ENCODE measurements at regions not wholly inside any gene's neighbourhood (a gene's known extent, or its start where the extent isn't known, plus 50 kb on each side); places are given as distances from the start of the nearest gene placed in this dataset.
"Not testable (repeated sequence)": the region's sequence is repeated elsewhere in the genome, so short reads cannot be mapped to it uniquely, and the experiment has no call there.

- Histone ChIP-seq H3K4me3 (ENCODE audit: low read depth, low read length) (no peak overlapping the region), H3K36me3 (no peaks in the 10 kb centered on the region), H3K4me1 (no peaks in the 10 kb centered on the region), H3K27me3 (no peaks in the 10 kb centered on the region), H3K9me3 (no peaks in the 10 kb centered on the region)
- TF ChIP-seq, protein P1, sequence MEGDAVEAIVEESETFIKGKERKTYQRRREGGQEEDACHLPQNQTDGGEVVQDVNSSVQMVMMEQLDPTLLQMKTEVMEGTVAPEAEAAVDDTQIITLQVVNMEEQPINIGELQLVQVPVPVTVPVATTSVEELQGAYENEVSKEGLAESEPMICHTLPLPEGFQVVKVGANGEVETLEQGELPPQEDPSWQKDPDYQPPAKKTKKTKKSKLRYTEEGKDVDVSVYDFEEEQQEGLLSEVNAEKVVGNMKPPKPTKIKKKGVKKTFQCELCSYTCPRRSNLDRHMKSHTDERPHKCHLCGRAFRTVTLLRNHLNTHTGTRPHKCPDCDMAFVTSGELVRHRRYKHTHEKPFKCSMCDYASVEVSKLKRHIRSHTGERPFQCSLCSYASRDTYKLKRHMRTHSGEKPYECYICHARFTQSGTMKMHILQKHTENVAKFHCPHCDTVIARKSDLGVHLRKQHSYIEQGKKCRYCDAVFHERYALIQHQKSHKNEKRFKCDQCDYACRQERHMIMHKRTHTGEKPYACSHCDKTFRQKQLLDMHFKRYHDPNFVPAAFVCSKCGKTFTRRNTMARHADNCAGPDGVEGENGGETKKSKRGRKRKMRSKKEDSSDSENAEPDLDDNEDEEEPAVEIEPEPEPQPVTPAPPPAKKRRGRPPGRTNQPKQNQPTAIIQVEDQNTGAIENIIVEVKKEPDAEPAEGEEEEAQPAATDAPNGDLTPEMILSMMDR (IDR thresholded peaks at IDR 0.05; ENCODE audit: low read depth, low read length) = no peak
- no peak for DNase-seq
These were observed 479.5 kb downstream of the PCDH7 start for GRCh38 chr4:31199644-31200043.

- H3K9me3 ChIP-seq; H3K4me1 ChIP-seq; H3K27me3 ChIP-seq; H3K4me3 ChIP-seq (ENCODE audit: low read depth, low read length); H3K36me3 ChIP-seq; DNase-seq: not testable (repeated sequence)
These were observed 481.9 kb downstream of the PCDH7 start for GRCh38 chr4:31202054-31202453.

DNA sequence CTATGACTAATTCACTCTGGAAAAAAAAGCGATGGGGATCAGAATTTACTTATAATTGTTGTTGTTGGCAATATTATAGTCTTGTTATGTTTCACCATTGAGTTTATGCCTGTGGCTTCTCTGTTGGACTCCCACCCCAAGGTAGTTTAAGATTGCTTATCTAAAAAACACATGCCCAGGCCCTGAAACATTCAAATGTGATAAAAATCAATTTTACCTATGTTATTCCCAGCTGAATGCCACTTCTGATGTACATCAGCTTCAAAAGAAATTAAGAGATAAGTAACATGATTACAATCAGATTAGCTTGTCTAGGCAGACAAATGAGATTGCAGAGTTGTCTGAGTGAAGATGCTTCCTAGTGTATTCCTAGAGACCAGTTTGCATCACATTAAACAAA, 484.7 kb downstream of the PCDH7 start:
- TF ChIP-seq, protein P1 (IDR thresholded peaks at IDR 0.05; ENCODE audit: low read depth, low read length) = no peak
- no peaks in the 10 kb centered on the region for H3K9me3 ChIP-seq
- no peaks in the 10 kb centered on the region for H3K36me3 ChIP-seq
- DNase-seq = no peak
- H3K4me3 ChIP-seq (ENCODE audit: low read depth, low read length) = no peak overlapping the region
- H3K4me1 ChIP-seq = peaks cover 3% of the 10 kb centered on the region; the same call in 1 of the 2 replicates
- no peaks in the 10 kb centered on the region for H3K27me3 ChIP-seq

DNA sequence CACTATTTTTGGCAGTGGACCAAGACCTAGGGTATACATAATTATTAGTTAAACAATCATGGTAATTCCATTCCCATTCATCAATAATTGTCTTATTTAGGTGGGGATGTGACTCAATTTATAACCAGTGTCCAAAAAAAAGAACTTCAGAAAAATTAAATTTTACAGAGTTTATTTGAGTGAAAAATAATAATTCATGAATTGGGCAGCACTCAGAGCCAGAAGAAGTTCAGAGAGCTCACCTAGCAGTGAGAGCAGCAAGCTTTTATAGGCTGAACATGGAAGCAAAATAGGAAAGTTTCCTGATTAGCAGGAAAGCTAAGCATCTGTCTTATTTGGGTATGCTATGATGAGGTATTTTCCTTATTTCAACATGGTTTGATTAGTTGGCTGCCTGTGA, 500.8 kb downstream of the PCDH7 start:
- Histone ChIP-seq H3K36me3 (no peaks in the 10 kb centered on the region; the same call in 1 of the 2 replicates), H3K27me3 (no peaks in the 10 kb centered on the region), H3K4me3 (ENCODE audit: low read depth, low read length) (no peak overlapping the region), H3K9me3 (no peaks in the 10 kb centered on the region), H3K4me1 (no peaks in the 10 kb centered on the region)
- TF ChIP-seq, protein P1 (IDR thresholded peaks at IDR 0.05; ENCODE audit: low read depth, low read length) = no peak
- no peak for DNase-seq

- Histone ChIP-seq H3K4me3 (ENCODE audit: low read depth, low read length) (no peak overlapping the region), H3K4me1 (no peaks in the 10 kb centered on the region; the same call in 1 of the 2 replicates), H3K9me3 (no peaks in the 10 kb centered on the region), H3K27me3 (no peaks in the 10 kb centered on the region), H3K36me3 (no peaks in the 10 kb centered on the region)
- TF ChIP-seq, protein P1 (IDR thresholded peaks at IDR 0.05; ENCODE audit: low read depth, low read length) = no peak
- DNase-seq = no peak
These were observed 507.9 kb downstream of the PCDH7 start for GRCh38 chr4:31228068-31228467.

GRCh38 chr4:31230594-31230993, 510.4 kb downstream of the PCDH7 start:
- Histone ChIP-seq H3K36me3 (no peaks in the 10 kb centered on the region), H3K4me1 (no peaks in the 10 kb centered on the region; the same call in 1 of the 2 replicates), H3K27me3 (no peaks in the 10 kb centered on the region), H3K4me3 (ENCODE audit: low read depth, low read length) (no peak overlapping the region), H3K9me3 (no peaks in the 10 kb centered on the region)
- no peak for DNase-seq
- TF ChIP-seq, protein P1 (IDR thresholded peaks at IDR 0.05; ENCODE audit: low read depth, low read length) = no peak

DNA sequence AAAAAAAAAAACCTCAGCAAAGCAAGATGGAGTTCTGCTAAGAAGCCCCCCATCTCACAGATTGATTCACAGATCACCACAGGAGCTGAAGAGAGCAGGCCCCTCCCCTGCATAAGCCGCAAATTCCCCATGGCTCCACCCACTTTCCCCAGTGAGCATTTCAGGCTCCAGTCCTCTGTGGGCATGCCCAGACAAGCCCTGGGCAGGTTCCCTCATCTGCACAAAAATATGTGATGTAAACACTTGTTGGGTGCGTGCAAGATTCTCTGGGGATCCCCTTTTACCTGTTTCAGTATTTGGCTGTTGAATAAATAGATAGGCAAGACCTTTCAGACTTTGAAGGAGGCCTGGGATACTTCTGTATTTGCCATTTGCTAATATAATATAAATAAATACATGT, 514.3 kb downstream of the PCDH7 start:
- Histone ChIP-seq H3K9me3 (no peaks in the 10 kb centered on the region), H3K4me1 (no peaks in the 10 kb centered on the region), H3K36me3 (no peaks in the 10 kb centered on the region), H3K27me3 (no peaks in the 10 kb centered on the region), H3K4me3 (ENCODE audit: low read depth, low read length) (no peak overlapping the region)
- TF ChIP-seq, protein P1 (IDR thresholded peaks at IDR 0.05; ENCODE audit: low read depth, low read length) = no peak
- no peak for DNase-seq

Data from BE2C (cell line).